Right lobe of liver (tissue), 6 donors: ENCODE measurements at regions not wholly inside any gene's neighbourhood (a gene's known extent, or its start where the extent isn't known, plus 50 kb on each side); places are given as distances from the start of the nearest gene placed in this dataset.
A peak's percentile ranks its signal among the peaks of the same experiment; 100 is the strongest.

Experiments used
- ATAC-seq, 4 donors: fragments of 200-7000 bp; cut with Tn5 transposase; one replicate each; pipeline ENCODE4 v1.9.1; 2020; ENCODE audit warnings: mild to moderate bottlenecking in 4 of 4, moderate library complexity in 4 of 4
- DNase-seq, 3 donors: peaks; one replicate each; pipeline ENCODE4 v3.0.0-alpha.2; 2020
- H3K27ac ChIP-seq, 3 donors: fragments of 200-600 bp; one replicate each; pipeline ENCODE4 v1.8.0; 2022
- H3K27me3 ChIP-seq, 2 donors: fragments of 200-600 bp; one replicate each; pipeline ENCODE4 v1.8.0; 2022
- H3K36me3 ChIP-seq, 4 donors: fragments of 200-600 bp; sonication (generic) in 1 of 4; one replicate each; pipeline versions ENCODE4 v1.5.1 to v1.8.0; 2017 to 2022; ENCODE audit warnings: control low read depth in 1 of 4
- H3K4me1 ChIP-seq, 4 donors: fragments of 200-600 bp; sonication (generic) in 1 of 4; one replicate each; pipeline versions ENCODE4 v1.5.1 to v1.8.0; 2017 to 2022; ENCODE audit warnings: control low read depth in 1 of 4
- H3K4me3 ChIP-seq, 3 donors: fragments of 200-600 bp; one replicate each; pipeline ENCODE4 v1.8.0; 2022
- H3K9me3 ChIP-seq, 4 donors: fragments of 200-600 bp; sonication (generic) in 1 of 4; one replicate each; pipeline versions ENCODE4 v1.5.1 to v1.8.0; 2017 to 2022; ENCODE audit warnings: control low read depth in 1 of 4
- CTCF ChIP-seq, 4 donors: fragments of 200-600 bp in 3 of 4; fragments of 450-650 bp in 1 of 4; IDR thresholded peaks; one replicate each; pipeline versions ENCODE4 v1.5.1 to v1.8.0; 2016 to 2022; ENCODE audit warnings: antibody characterized with exemption in 4 of 4, mild to moderate bottlenecking in 2 of 4
- POLR2A ChIP-seq: fragments of 450-650 bp; IDR thresholded peaks from one replicate; pipeline ENCODE4 v1.6.1; 2017; ENCODE audit warnings: antibody characterized with exemption, mild to moderate bottlenecking
- WGBS: methylation state at CpG from one replicate; pipeline ENCODE4 v1.1.6; 2018; ENCODE audit warnings: low coverage, low lambda C conversion rate; ENCODE audit not compliant: insufficient coverage; ENCODE audit errors: missing lambda C conversion rate; 5-methylcytosine and 5-hydroxymethylcytosine counted together
- intact Hi-C, 2 donors: fragments of 100-400 bp; cut with DNase I; formaldehyde crosslinking; loops; one replicate each; pipeline versions ENCODE4 v1.11.2 to v1.14.1; 2022
- donor health status: DM: no; HTN: yes; CAD: no.
- donor health status: DM: no; HTN: no; CAD: no.
- donor health status: DM: no; HTN: no; CAD: no.
- donor health status: DM: no; HTN: yes; CAD: no.
- donor health status: DM: no; HTN: yes; CAD: no.

- no peaks in the 10 kb centered on the region for H3K27me3 ChIP-seq
- H3K4me3 ChIP-seq: no peak overlapping the region
- TF ChIP-seq CTCF (IDR thresholded peaks at IDR 0.05): no peak
- TF ChIP-seq POLR2A: no peak
- no peaks in the 10 kb centered on the region for H3K9me3 ChIP-seq
- H3K36me3 ChIP-seq: no peaks in the 10 kb centered on the region
- 41% methylated on average over 2 of the region's 2 CpGs for WGBS
- ATAC-seq (no peak), DNase-seq (no peak)
- intact Hi-C loops: no loop called here
- no peaks in the 10 kb centered on the region for H3K4me1 ChIP-seq
- H3K27ac ChIP-seq: no peak overlapping the region
These were observed 961.9 kb downstream of the DIAPH3 start for GRCh38 chr13:59201841-59202240.

- intact Hi-C loops: no loop called here
- H3K27ac ChIP-seq: no peak overlapping the region
- no peaks in the 10 kb centered on the region for H3K9me3 ChIP-seq
- WGBS: 35% methylated on average over 6 of the region's 6 CpGs
- TF ChIP-seq POLR2A (no peak), CTCF (IDR thresholded peaks at IDR 0.05) (no peak)
- no peaks in the 10 kb centered on the region for H3K27me3 ChIP-seq
- H3K36me3 ChIP-seq: no peaks in the 10 kb centered on the region
- H3K4me1 ChIP-seq: no peaks in the 10 kb centered on the region
- ATAC-seq (peak in 3 of 4 donors; percentile 22 to 58 (median 39)), DNase-seq (no peak)
- H3K4me3 ChIP-seq: no peak overlapping the region
These were observed 959.9 kb downstream of the DIAPH3 start for GRCh38 chr13:59203855-59204254.

GRCh38 chr13:59205501-59205900 is 958.2 kb downstream of the DIAPH3 start:
- TF ChIP-seq CTCF (IDR thresholded peaks at IDR 0.05) (no peak), POLR2A (no peak)
- intact Hi-C loops: no loop called here
- no peak for DNase-seq
- no peak for ATAC-seq
- Histone ChIP-seq H3K4me3 (no peak overlapping the region), H3K27ac (no peak overlapping the region), H3K4me1 (no peaks in the 10 kb centered on the region), H3K27me3 (no peaks in the 10 kb centered on the region), H3K9me3 (no peaks in the 10 kb centered on the region), H3K36me3 (no peaks in the 10 kb centered on the region)
- WGBS: 56% methylated on average over 5 of the region's 5 CpGs

GRCh38 chr13:59208405-59209195 is 955.1 kb downstream of the DIAPH3 start:
- no peak for DNase-seq
- intact Hi-C loops: no loop called here

More at GRCh38 chr13:59208405-59209195, 955.1 kb downstream of the DIAPH3 start:
- H3K9me3 ChIP-seq: no peaks in the 10 kb centered on the region
- TF ChIP-seq POLR2A: no peak
- no peak for TF ChIP-seq CTCF (IDR thresholded peaks at IDR 0.05)
- 56% methylated on average over 6 of the region's 6 CpGs for WGBS
- H3K4me1 ChIP-seq: no peaks in the 10 kb centered on the region
- H3K4me3 ChIP-seq: no peak overlapping the region
- H3K36me3 ChIP-seq: no peaks in the 10 kb centered on the region
- ATAC-seq: no peak
- H3K27me3 ChIP-seq: no peaks in the 10 kb centered on the region
- H3K27ac ChIP-seq: no peak overlapping the region
